SH-SY5Y (cell line): ENCODE measurements at regions not wholly inside any gene's neighbourhood (a gene's known extent, or its start where the extent isn't known, plus 50 kb on each side); places are given as distances from the start of the nearest gene placed in this dataset.

Experiments
- GATA2 ChIP-seq: IDR thresholded peaks from 2 replicates; pipeline ENCODE4 v1.6.1; 2011; ENCODE audit warnings: mild to moderate bottlenecking, low read depth, low read length
- GATA3 ChIP-seq: IDR thresholded peaks from 2 replicates; pipeline ENCODE4 v1.6.1; 2011; ENCODE audit warnings: low read depth, mild to moderate bottlenecking, low read length, moderate library complexity

DNA sequence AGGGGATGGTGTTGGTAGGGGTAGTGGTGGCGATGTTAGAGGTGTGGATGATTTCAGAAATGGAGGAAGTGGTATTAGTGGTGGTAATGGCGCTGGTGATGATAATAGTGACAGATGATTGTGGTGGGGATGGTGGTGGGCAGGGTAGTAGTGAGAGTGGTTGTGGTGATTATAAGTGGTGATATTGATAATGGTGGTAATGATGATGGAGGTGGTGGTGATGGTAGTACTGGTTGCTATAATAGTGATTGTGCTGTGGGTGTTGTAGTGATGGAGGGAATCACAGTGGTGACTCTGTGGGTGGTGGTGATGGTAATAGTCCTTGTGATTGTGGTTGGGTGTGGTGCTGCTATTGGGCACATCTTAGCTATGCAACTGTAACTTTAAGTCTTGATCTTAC lies 61.6 kb upstream of the TBX20 start:
- no peak for TF ChIP-seq GATA3
- no peak for TF ChIP-seq GATA2
